ENCODE measurements at regions not wholly inside any gene's neighbourhood (a gene's known extent, or its start where the extent isn't known, plus 50 kb on each side); places are given as distances from the start of the nearest gene placed in this dataset.
A peak's percentile ranks its signal among the peaks of the same experiment; 100 is the strongest.

GRCh38 chr3:5035113-5035512, 55.9 kb downstream of the BHLHE40 start:
- DNase-seq (ENCODE audit: low read depth in 4 of 6, low spot score in 6 of 6) = no peak
- Histone ChIP-seq H3K27ac (ENCODE audit: low read depth, low read length) (no peak overlapping the region), H3K4me3 (ENCODE audit: low read depth, low read length) (no peak overlapping the region), H3K9me3 (ENCODE audit: control insufficient read depth, insufficient read depth, low read length) (no peaks in the 10 kb centered on the region), H3K36me3 (ENCODE audit: control insufficient read depth, insufficient read depth, low read length) (no peaks in the 10 kb centered on the region), H3K4me1 (ENCODE audit: control insufficient read depth, insufficient read depth, low read length) (no peaks in the 10 kb centered on the region), H3K27me3 (ENCODE audit: control insufficient read depth, insufficient read depth, low read length) (no peaks in the 10 kb centered on the region)
- WGBS (ENCODE audit: insufficient coverage) = 63% methylated on average over 1 of the region's 1 CpG

- WGBS (ENCODE audit: insufficient coverage) = 100% methylated on average over 3 of the region's 13 CpGs
- no peaks in the 10 kb centered on the region for H3K9me3 ChIP-seq (ENCODE audit: control insufficient read depth, insufficient read depth, low read length)
- H3K27me3 ChIP-seq (ENCODE audit: control insufficient read depth, insufficient read depth, low read length) = no peaks in the 10 kb centered on the region
- no peak for DNase-seq (ENCODE audit: low read depth in 4 of 6, low spot score in 6 of 6)
- H3K36me3 ChIP-seq (ENCODE audit: control insufficient read depth, insufficient read depth, low read length) = no peaks in the 10 kb centered on the region
- no peaks in the 10 kb centered on the region for H3K4me1 ChIP-seq (ENCODE audit: control insufficient read depth, insufficient read depth, low read length)
- H3K27ac ChIP-seq (ENCODE audit: low read depth, low read length) = no peak overlapping the region
- H3K4me3 ChIP-seq (ENCODE audit: low read depth, low read length) = no peak overlapping the region
These were observed 56.6 kb downstream of the BHLHE40 start for GRCh38 chr3:5035692-5036391.

GRCh38 chr3:5036392-5036766, 57.1 kb downstream of the BHLHE40 start:
- Histone ChIP-seq H3K27ac (ENCODE audit: low read depth, low read length) (no peak overlapping the region), H3K27me3 (ENCODE audit: control insufficient read depth, insufficient read depth, low read length) (no peaks in the 10 kb centered on the region), H3K4me3 (ENCODE audit: low read depth, low read length) (no peak overlapping the region), H3K4me1 (ENCODE audit: control insufficient read depth, insufficient read depth, low read length) (no peaks in the 10 kb centered on the region), H3K9me3 (ENCODE audit: control insufficient read depth, insufficient read depth, low read length) (no peaks in the 10 kb centered on the region), H3K36me3 (ENCODE audit: control insufficient read depth, insufficient read depth, low read length) (no peaks in the 10 kb centered on the region)
- no peak for DNase-seq (ENCODE audit: low read depth in 4 of 6, low spot score in 6 of 6)
- 100% methylated on average over 1 of the region's 2 CpGs for WGBS (ENCODE audit: insufficient coverage)

GRCh38 chr3:5036858-5037257, 57.6 kb downstream of the BHLHE40 start:
- Histone ChIP-seq H3K36me3 (ENCODE audit: control insufficient read depth, insufficient read depth, low read length) (no peaks in the 10 kb centered on the region), H3K9me3 (ENCODE audit: control insufficient read depth, insufficient read depth, low read length) (no peaks in the 10 kb centered on the region), H3K4me1 (ENCODE audit: control insufficient read depth, insufficient read depth, low read length) (no peaks in the 10 kb centered on the region), H3K4me3 (ENCODE audit: low read depth, low read length) (no peak overlapping the region), H3K27me3 (ENCODE audit: control insufficient read depth, insufficient read depth, low read length) (no peaks in the 10 kb centered on the region), H3K27ac (ENCODE audit: low read depth, low read length) (no peak overlapping the region)
- DNase-seq (ENCODE audit: low read depth in 4 of 6, low spot score in 6 of 6) = no peak
- WGBS (ENCODE audit: insufficient coverage) = 94% methylated on average over 2 of the region's 5 CpGs

GRCh38 chr3:5039585-5039984, 60.3 kb downstream of the BHLHE40 start:
- DNase-seq (ENCODE audit: low read depth in 4 of 6, low spot score in 6 of 6) = no peak
- no peaks in the 10 kb centered on the region for H3K27me3 ChIP-seq (ENCODE audit: control insufficient read depth, insufficient read depth, low read length)
- H3K27ac ChIP-seq (ENCODE audit: low read depth, low read length) = no peak overlapping the region
- H3K36me3 ChIP-seq (ENCODE audit: control insufficient read depth, insufficient read depth, low read length) = no peaks in the 10 kb centered on the region
- no peaks in the 10 kb centered on the region for H3K9me3 ChIP-seq (ENCODE audit: control insufficient read depth, insufficient read depth, low read length)
- H3K4me3 ChIP-seq (ENCODE audit: low read depth, low read length) = no peak overlapping the region
- H3K4me1 ChIP-seq (ENCODE audit: control insufficient read depth, insufficient read depth, low read length) = no peaks in the 10 kb centered on the region
- WGBS (ENCODE audit: insufficient coverage) = 93% methylated on average over 1 of the region's 2 CpGs

GRCh38 chr3:5041315-5041714, 62.1 kb downstream of the BHLHE40 start:
- H3K27ac ChIP-seq (ENCODE audit: low read depth, low read length) = no peak overlapping the region
- no peaks in the 10 kb centered on the region for H3K36me3 ChIP-seq (ENCODE audit: control insufficient read depth, insufficient read depth, low read length)
- no peaks in the 10 kb centered on the region for H3K4me1 ChIP-seq (ENCODE audit: control insufficient read depth, insufficient read depth, low read length)
- 100% methylated on average over 2 of the region's 4 CpGs for WGBS (ENCODE audit: insufficient coverage)
- H3K9me3 ChIP-seq (ENCODE audit: control insufficient read depth, insufficient read depth, low read length) = no peaks in the 10 kb centered on the region
- no peaks in the 10 kb centered on the region for H3K27me3 ChIP-seq (ENCODE audit: control insufficient read depth, insufficient read depth, low read length)
- DNase-seq (ENCODE audit: low read depth in 4 of 6, low spot score in 6 of 6) = no peak
- H3K4me3 ChIP-seq (ENCODE audit: low read depth, low read length) = no peak overlapping the region

GRCh38 chr3:5045961-5046360, 66.7 kb downstream of the BHLHE40 start:
- Histone ChIP-seq H3K9me3 (ENCODE audit: control insufficient read depth, insufficient read depth, low read length) (no peaks in the 10 kb centered on the region), H3K4me3 (ENCODE audit: low read depth, low read length) (no peak overlapping the region), H3K36me3 (ENCODE audit: control insufficient read depth, insufficient read depth, low read length) (no peaks in the 10 kb centered on the region), H3K27me3 (ENCODE audit: control insufficient read depth, insufficient read depth, low read length) (no peaks in the 10 kb centered on the region), H3K4me1 (ENCODE audit: control insufficient read depth, insufficient read depth, low read length) (no peaks in the 10 kb centered on the region), H3K27ac (ENCODE audit: low read depth, low read length) (no peak overlapping the region)
- 91% methylated on average over 1 of the region's 2 CpGs for WGBS (ENCODE audit: insufficient coverage)
- no peak for DNase-seq (ENCODE audit: low read depth in 4 of 6, low spot score in 6 of 6)

- WGBS (ENCODE audit: insufficient coverage) = 80% methylated on average over 1 of the region's 3 CpGs
These were observed 68.7 kb downstream of the BHLHE40 start for GRCh38 chr3:5047764-5048419.

GRCh38 chr3:5051772-5052171, 70.3 kb upstream of the ARL8B start:
- Histone ChIP-seq H3K36me3 (ENCODE audit: control insufficient read depth, insufficient read depth, low read length) (no peaks in the 10 kb centered on the region), H3K27me3 (ENCODE audit: control insufficient read depth, insufficient read depth, low read length) (no peaks in the 10 kb centered on the region), H3K4me3 (ENCODE audit: low read depth, low read length) (no peak overlapping the region), H3K9me3 (ENCODE audit: control insufficient read depth, insufficient read depth, low read length) (no peaks in the 10 kb centered on the region), H3K27ac (ENCODE audit: low read depth, low read length) (no peak overlapping the region), H3K4me1 (ENCODE audit: control insufficient read depth, insufficient read depth, low read length) (peaks cover 5% of the 10 kb centered on the region)
- DNase-seq (ENCODE audit: low read depth in 4 of 6, low spot score in 6 of 6) = no peak
- 54% methylated on average over 2 of the region's 3 CpGs for WGBS (ENCODE audit: insufficient coverage)

More at GRCh38 chr3:5047764-5048419, 68.7 kb downstream of the BHLHE40 start:
- no peak for DNase-seq (ENCODE audit: low read depth in 4 of 6, low spot score in 6 of 6)
- Histone ChIP-seq H3K4me1 (ENCODE audit: control insufficient read depth, insufficient read depth, low read length) (no peaks in the 10 kb centered on the region), H3K36me3 (ENCODE audit: control insufficient read depth, insufficient read depth, low read length) (no peaks in the 10 kb centered on the region), H3K9me3 (ENCODE audit: control insufficient read depth, insufficient read depth, low read length) (no peaks in the 10 kb centered on the region), H3K27me3 (ENCODE audit: control insufficient read depth, insufficient read depth, low read length) (no peaks in the 10 kb centered on the region), H3K27ac (ENCODE audit: low read depth, low read length) (no peak overlapping the region), H3K4me3 (ENCODE audit: low read depth, low read length) (no peak overlapping the region)

- no peaks in the 10 kb centered on the region for H3K9me3 ChIP-seq (ENCODE audit: control insufficient read depth, insufficient read depth, low read length)
- H3K36me3 ChIP-seq (ENCODE audit: control insufficient read depth, insufficient read depth, low read length) = no peaks in the 10 kb centered on the region
- no peak overlapping the region for H3K27ac ChIP-seq (ENCODE audit: low read depth, low read length)
- WGBS (ENCODE audit: insufficient coverage) = 100% methylated on average over 1 of the region's 3 CpGs
- H3K27me3 ChIP-seq (ENCODE audit: control insufficient read depth, insufficient read depth, low read length) = no peaks in the 10 kb centered on the region
- DNase-seq (ENCODE audit: low read depth in 4 of 6, low spot score in 6 of 6) = peak in 1 of 6 donors; percentile 38
- H3K4me1 ChIP-seq (ENCODE audit: control insufficient read depth, insufficient read depth, low read length) = peaks cover 5% of the 10 kb centered on the region
- no peak overlapping the region for H3K4me3 ChIP-seq (ENCODE audit: low read depth, low read length)
These were observed 69.8 kb upstream of the ARL8B start for GRCh38 chr3:5052247-5052646.

Measured in spinal cord (tissue), 9 donors.